ENCODE measurements at regions not wholly inside any gene's neighbourhood (a gene's known extent, or its start where the extent isn't known, plus 50 kb on each side); places are given as distances from the start of the nearest gene placed in this dataset.

DNA sequence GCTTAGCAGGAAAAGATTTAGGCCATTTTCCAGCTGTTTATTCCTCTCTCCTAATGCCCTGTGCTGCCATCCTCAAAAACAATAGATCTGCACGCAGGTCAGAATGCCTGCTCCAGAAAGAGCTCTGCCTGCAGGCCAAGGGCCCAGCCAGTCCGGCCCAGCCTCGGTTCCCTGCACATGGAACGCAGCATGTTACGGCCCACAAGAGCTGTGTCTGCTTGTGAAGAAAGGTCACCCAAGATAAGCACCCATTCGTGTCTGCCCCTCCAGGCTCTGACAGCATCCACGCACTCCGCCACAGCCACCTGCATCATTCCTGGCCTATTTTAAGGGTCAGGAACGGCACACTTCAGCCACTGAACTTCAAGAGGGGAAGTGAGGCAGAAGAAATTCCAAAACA lies 152.2 kb downstream of the SPATA19 start:
- DNase-seq = no peak

DNA sequence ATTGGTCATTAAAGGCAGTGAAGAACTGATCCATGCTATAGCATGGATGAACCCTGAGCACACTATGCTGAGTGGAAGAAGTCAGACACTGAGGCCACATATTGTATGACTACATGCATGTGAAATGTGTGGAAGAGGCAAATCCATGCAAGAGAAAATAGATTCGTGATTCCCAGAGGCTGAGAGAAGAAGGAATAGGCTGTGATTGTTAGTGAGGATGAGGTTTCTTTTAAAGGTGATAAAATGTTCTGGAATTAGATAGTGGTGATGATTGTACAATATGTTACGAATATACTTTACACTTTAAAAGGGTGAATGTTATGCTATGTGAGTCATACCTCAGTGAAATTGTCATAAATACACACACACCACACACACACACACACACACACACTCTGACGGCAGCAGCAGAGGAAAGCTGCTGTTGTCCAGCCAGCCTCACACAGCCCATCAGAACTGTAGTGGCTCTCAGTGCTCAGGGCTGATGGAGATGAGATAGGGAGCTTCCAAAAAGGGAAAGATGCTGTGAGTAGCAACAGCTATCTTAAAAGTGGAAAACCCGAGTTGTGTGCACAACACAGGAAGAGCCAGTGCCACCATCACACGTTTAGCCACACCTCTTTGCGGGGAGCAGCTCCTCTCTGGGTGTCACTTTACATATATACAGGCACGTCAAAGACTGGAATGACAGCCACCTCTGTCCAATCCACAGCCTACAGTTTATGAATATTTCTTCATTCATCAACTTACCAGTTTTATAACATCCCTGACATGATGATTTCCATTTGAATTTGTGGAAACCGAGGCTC lies 153.0 kb downstream of the SPATA19 start:
- no peak for DNase-seq

DNA sequence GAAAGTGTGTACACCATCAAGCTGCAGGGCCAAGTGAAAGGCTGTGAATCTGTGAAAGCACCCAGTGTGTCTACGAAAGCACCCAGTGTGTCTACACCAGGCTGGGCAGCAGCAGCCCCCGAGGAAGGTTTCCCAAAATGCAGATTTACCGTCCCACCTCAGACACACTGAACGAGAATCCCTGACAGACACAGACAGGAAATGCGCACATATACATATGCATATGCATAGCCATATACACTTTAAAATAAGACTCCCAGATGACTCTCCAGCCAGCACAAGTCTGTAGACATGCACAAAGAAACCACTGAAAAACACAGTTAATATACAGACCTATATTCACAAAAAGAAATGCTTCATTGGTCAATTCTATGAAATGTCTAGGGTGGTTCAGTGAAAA lies 155.5 kb upstream of the OPCML start:
- no peak for DNase-seq

DNA sequence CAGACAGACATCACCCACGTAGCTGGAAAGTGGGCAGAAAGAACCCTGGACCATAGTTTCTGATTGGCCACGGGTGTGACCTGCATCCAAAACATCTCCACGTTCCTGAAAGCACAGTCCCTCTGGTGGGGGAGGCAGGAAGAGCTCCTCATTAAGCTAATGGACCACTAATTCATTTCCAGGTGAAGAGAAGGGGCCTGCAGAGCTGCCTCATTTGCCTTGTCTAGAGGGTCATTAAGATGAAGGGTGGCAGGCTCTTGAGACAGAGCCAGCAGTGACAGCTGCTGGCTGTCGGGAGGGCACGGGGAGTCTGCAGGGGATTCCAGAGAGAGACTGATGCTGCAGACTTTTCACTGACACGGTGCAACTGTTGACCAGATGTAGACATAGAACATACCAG lies 149.6 kb upstream of the OPCML start:
- DNase-seq = peak; percentile 99

DNA sequence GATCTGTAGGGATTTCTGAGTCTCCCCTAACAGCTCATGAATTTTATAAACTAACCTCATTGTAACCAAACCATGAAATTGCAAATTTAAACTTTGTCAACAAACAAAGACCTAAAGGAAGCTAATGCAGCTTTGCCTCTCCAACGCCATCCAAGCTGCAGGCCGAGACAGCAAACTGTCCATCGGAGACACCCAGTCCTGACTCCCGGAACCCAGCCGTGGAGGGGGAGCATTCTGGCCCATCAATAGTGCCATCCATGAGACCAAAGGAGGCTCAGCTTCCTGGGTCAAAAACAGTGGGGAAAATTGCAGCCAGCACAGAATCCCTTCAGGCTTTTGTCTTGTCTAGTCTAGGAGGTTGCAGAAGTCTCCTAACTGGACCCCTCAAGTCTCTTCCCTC lies 147.6 kb upstream of the OPCML start:
- no peak for DNase-seq

DNA sequence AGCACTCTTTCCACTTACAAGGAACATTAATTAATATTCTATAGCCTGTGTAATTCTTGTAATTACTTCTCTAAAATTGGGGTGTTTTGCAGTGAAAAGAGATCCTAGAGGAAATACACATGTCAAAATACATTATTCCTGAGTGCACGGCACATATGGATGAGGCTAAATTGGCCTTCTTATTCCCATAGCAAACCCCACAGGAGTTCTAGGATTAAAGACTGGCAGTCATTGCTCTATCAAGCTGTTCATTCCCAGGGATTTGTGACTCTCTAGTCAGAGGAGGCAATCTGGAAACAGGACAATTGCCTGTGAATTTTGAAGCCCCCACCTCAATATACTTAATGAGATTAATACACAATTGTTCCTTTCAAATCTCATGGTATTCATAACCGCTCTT lies 145.9 kb upstream of the OPCML start:
- DNase-seq = no peak

DNA sequence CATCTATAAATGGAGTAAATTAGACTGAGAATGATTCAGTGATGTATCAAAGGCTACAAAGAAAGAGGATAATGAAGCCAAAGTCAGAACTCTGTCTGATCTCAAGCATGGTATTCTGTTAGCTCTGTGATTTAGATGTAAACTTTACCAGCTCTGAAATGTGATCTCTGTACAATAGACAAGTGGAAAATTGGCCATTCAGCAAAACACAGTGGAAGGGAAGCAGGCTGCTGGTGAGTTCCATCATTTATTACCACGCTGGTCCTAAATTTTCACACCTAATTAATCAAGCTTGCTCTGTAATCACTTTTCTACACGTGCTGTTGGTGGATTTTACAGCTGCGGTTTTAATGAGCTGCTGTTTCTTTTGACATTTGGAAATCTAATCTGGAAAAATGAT lies 145.1 kb upstream of the OPCML start:
- DNase-seq = peak; percentile 61

DNA sequence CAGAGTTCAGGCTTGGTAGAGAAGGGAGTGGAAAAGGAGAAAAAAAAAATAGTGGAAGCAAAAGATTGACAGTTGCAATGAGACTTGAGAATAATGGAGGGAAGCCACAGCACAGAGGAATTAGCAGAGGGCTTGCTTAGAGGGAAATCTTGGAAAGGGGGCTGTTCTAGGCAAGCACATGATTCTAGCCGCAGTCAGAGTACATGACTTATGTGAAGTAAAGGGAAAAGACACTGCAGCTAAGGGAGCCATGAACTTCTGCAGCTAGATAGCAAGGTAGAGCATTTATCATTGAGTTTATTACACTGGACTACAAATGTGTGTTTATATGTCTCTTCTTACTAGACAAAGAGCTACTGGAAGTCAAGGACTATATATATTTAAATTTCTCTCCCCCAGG lies 144.0 kb upstream of the OPCML start:
- DNase-seq = no peak

DNA sequence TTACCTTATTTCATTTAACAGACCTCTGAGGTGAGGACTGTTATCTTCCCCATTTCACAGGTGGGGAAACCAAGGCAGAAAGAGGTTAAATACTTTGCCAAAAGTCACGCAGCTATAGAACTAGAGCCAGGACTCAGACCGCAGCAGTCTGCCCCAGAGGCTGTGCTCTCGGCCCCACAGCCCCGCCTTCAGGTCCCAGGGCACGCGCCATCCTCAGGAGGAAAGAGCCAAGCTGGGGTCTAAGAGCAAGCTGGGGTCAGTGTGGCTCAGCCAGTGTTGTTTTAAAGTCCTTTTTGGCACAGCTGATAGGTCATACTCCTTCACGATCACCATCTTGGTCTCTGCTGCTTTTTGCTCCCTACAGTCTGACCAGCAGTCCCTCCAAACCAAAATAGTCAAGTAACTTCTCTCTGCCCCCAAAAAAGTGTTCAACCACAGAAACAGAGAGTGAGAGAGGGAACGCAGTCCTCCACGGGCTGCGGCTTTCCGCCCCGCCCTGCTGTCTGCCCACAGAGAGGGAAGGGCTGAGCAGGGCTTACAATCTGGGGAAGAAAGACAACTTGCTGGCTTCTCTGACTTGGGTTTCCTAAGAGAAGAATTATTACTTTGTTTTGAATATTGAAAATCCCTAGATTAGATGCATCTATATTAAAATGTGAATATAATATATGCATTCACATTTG lies 137.2 kb upstream of the OPCML start:
- DNase-seq = no peak

DNA sequence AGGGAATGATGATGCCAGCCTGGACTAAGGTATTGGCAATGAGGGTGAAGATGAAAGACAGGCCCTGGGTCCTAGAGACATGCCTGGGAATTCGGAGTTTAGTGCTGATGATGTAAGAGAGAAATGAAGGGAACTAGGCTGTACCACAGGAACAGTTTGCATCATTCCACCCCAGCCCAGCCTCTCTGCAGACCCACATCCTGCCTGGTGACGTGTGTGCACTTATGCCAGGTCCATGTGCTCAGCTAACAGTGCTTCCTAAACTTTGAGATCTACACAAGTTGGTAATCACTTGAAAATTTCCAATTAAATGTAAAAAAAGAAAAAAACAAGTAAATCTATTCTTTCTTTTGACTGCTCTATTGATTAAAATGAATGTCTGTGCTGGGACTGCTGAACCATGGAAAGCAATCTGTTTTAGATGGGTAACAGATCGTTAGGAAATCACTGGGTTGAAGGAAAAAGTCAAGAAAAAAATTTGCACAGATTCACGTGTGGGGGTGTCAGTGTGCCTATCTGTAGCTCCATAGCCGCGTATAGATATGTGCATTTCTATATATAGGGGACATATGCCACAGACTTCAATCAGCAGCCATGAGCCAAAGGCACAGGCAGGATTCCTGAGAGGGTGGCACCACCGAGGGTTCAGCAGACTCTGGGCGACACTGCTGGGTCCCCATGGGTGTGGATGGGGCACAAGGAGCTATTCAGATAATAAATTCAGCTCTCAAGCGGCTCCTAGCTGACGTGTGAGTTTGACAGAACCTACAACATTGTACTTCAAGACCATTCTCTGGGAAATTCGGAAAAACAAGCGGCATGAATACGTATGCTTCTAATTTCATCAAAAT lies 131.1 kb upstream of the OPCML start:
- DNase-seq = no peak

DNA sequence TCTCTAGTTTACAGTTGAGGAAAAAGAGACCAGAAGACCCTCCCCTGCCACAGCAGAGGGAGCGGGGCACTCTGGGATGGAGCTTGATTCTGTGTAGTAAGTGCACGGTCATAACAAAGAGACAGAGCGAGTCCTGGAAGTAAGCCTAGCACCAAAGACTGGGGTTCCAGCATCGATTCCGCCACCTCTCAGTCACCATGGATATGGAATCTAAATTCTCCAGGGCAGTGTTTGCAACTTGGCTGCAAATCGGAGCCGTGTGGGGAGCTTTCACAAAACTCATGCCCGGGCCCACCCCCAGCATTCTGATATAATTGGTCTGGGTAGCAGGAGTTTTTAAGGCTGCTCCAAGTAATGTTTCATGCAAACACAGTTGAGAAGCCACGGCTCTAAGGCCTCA lies 129.5 kb upstream of the OPCML start:
- DNase-seq = no peak

DNA sequence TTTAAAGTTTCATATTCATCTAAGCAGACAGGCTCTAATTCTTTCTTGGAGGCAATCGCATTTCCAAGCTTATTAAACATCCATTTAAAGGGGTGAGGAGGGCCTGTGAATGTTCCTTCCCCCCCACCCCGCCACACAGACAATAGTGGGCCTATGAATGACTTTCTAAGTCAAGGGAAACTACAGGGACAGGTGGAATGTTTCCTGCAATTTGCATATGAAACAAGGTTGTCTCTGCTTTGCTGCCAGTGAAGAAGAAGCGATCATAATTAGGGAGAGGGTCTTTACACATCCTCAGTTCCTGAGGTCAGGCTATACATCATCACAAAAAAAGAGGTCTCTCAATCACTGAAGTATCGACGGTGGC lies 127.9 kb upstream of the OPCML start:
- DNase-seq = no peak

DNA sequence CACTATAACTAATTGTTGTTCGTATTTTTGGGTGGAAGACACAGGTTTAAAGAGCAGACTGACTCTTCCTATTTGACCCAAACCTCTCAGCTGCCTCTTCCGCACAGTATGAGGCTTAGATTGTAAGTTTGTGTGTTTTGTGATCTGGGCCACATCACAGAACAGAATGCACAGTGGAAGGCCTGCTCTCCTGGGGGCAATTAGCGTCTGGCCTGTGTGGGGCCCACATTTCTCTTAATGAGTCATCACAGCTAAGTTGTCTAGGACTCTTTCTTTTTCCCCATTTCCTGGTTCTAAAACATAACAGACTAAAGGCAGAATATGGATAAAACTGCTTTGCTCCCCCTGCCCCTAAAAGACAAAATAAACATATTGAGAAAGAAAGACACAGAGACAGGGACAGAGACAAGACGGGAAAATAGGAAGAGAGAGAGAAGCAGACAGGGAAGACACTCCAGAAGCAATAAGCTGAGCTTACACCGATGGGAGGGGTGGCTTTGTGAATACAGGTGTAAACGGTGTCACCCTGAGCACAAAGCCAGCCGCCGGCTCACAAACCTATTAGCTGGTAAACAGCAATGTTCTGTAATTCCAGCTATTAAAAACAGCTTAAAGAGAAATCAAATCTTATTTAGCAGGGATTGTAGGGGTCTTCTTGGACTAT lies 127.4 kb upstream of the OPCML start:
- no peak for DNase-seq

DNA sequence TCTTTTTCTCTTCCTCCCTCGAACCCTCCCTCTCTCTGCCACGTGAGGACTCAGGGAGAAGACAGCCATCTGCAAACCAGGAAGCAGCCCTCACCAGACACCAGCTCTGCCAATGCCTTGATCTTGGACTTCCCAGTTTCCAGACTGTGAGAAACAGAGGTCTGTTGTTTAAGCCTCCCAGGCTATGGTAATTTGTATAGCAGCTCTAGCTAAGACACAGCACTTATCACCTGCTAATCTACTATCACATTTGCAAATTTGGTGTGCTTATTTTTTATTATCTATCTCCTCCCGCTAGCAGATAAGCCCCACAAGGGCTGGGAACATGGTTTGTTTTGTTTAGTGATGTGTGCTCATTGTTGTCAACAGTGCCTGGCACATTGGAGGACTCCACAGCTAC lies 124.8 kb upstream of the OPCML start:
- DNase-seq = no peak

DNA sequence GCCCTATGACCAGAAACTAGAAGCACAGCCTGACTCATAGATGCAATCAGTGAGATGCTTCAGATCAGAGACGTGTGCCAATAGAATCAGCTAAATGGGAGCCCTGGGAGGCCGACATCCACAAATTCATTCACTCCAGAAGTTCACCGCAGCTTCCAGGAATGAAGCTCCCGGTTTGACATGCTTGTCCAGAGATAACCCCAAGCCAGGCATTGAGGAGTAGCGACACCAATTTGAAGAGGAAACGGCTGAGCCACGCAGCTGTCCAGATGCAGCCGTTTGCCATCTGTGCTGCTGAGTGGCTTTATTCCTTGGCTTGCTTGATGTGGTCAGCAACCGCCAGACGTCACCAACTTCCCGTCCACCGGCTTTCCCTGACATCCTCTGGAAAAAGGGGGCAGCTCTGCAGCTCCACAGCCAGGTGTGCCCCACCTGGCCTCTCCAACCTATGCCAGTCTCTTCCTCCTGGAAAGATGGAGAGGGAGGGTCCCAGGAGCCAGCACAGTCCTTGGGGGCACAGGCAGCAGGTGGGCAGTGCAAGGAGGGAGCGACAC lies 123.9 kb upstream of the OPCML start:
- DNase-seq = no peak

DNA sequence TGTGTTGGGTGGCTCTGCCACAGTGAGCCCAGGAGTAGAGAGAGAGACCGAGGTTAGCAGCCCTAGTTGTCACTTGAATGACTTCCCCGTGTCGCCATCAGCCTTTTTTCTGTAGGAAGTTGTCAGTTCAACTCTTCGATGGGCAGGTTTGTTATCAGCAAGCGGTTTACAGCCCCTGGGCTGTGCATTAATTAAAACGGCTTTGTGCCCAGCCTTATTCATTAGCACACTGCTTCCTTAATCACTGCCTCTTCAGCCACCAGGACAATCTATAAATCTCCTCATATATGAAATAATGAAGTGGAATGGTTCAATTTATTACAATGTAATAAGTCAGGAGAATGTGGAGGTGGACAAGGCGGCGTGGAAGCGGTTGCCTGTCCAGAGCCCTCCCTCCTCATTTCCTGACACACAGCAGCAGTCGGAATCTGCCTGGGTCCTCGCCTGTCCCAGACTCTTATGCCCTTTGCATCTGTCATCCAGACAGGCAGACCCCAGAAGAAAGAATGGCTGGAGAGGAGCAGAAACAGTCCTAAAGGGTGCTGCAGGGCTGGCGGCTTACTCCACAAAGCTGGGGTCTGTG lies 122.4 kb upstream of the OPCML start:
- no peak for DNase-seq

DNA sequence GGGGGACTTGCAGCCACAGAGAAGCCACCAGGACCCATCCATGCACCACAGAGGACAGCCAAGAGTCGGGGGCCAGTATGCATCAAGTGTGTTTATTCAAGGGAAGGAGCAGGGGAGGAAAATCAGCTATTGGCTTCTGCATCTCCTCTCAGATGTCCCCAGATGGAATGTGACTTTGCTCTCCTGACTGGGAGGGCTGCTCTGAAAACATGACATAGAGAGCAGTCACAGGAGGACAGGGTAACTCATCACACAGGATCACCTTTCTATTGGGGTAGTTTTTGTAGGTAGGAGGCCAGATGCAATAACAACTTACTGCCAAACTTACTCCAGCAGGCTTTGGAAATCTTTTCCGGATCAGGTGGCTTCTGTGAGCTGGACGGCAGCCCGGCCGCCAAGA lies 121.0 kb upstream of the OPCML start:
- DNase-seq = no peak

DNA sequence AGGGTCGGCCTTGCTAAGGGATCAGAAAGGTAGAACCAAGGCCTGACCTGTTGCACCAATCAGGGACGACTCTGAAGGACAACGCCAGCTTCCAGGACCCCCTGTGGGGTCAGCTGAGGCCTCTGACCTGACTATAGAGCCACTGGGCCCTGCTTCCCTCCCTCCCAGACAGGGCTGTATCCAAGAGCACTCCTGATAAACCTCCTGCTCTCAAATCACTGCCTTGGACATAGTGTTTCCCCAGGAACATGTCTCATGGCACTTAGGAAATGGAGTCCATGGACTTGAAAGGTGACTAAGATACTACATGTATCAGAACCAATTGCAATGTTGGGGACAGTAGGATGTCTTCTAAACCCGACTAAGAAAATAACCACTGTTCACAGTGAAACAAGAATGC lies 117.8 kb upstream of the OPCML start:
- DNase-seq = no peak

DNA sequence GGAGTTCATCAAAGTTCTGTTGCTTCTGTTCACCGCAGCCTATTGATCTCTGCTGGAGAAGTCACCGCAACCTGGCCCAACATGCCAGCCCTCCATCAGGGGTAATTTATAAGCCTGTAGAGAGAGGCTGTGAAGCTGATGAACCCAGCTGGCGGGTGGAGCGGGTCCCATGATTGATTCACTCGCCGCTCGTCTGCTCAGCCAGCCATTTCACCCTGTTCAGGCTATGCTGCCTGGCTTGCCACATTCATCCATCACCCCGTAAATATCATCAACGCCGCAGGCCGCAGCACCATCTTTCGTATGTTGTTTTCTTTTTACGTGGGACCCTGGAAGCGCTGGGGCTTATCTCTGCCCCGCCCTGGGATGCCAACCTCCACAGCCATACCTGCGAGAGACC lies 116.7 kb upstream of the OPCML start:
- DNase-seq = no peak

DNA sequence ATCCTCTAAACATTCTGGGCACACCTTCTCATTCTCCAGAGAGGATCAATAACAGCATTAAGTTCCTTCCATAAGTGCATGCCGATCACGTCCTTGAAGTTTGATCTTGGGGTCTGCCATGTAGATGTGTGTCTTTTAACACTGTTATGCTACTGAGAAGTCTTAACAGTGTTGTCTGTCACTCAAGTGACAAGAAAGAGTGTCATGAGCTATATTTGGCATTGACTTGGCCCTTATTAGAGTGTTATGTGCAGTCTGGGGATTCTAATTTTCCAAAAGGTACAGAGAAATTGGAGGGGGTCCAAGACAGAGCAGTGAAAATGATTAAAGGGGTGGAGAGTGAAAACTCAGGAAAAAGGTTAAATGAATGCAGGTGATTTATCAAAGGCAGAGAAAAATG lies 107.1 kb upstream of the OPCML start:
- peak; percentile 16 for DNase-seq

DNA sequence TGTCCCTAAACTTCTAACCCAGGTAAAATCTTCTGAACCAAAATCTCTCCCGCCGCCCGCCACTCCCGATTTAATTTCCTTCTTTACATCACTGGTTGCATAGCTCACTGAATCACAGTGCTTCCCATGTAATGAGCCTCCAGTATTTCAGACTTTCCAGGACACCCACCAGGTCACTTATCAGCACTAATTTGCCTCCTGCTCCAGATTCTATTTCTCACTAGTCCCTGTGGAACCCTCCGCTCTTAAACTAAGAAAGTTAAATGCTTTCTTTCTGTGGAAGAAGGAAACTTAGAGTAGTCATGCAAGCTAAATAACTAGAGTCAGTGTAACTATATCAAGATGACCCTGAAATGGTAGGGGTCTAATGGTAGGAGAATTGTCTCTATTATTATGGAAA lies 106.6 kb upstream of the OPCML start:
- no peak for DNase-seq

DNA sequence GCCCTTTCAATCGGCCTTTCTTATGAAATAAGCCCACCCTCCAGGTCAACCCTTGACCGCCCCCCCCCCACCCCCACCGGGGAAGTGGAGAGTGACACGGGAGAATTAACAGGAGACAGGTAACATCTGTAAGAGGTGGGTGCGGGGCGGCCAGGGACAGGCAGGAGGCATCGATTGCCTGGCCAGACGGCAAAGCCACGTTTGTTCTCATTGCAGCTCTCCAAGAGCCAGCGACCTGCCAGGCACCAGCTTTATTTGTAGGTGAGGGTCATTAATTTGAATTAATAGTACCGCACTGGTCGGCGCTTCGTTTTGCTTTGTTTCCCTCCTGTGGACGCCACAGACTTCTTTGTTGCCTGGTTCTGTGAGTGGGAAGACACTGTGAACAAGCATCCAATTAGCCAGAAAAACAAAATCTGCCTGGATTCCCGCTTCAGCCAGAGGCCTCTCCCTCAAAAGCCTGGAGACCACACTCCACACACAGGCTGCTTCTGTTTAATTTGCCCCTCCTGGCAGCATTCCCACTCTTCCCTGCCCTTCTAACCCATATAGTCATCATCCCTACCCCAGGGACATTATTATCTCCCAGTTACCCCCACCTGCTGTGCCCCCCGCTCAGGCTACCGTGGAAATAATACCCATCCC lies 104.5 kb upstream of the OPCML start:
- DNase-seq = no peak
